ENCODE measurements at regions not wholly inside any gene's neighbourhood (a gene's known extent, or its start where the extent isn't known, plus 50 kb on each side); places are given as distances from the start of the nearest gene placed in this dataset.
"Not testable (repeated sequence)": the region's sequence is repeated elsewhere in the genome, so short reads cannot be mapped to it uniquely, and the experiment has no call there.

DNA sequence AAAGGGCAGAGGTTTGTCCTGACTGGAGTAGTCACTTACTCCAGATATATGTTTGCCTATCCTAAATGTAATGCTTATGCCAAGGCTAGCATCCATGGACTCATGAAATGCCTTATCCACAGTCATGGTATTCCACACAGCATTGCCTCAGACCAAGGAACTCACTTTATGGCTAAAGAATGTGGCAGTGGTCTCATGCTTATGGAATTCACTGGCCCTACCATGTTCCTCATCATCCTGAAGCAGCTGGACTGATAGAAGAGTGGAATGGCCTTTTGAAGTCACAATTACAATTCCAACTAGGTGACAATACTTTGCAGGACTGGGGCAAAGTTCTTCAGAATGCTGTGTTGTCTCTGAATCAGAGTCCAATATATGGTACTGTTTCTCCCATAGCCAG lies 1014.8 kb downstream of the RAPGEF2 start:
- TF ChIP-seq, protein P1, sequence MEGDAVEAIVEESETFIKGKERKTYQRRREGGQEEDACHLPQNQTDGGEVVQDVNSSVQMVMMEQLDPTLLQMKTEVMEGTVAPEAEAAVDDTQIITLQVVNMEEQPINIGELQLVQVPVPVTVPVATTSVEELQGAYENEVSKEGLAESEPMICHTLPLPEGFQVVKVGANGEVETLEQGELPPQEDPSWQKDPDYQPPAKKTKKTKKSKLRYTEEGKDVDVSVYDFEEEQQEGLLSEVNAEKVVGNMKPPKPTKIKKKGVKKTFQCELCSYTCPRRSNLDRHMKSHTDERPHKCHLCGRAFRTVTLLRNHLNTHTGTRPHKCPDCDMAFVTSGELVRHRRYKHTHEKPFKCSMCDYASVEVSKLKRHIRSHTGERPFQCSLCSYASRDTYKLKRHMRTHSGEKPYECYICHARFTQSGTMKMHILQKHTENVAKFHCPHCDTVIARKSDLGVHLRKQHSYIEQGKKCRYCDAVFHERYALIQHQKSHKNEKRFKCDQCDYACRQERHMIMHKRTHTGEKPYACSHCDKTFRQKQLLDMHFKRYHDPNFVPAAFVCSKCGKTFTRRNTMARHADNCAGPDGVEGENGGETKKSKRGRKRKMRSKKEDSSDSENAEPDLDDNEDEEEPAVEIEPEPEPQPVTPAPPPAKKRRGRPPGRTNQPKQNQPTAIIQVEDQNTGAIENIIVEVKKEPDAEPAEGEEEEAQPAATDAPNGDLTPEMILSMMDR (IDR thresholded peaks at IDR 0.05): no peak
- H3K9me3 ChIP-seq: no peaks in the 10 kb centered on the region
- ATAC-seq (ENCODE audit: insufficient number of reproducible peaks, low FRiP score, low read depth): no peak

DNA sequence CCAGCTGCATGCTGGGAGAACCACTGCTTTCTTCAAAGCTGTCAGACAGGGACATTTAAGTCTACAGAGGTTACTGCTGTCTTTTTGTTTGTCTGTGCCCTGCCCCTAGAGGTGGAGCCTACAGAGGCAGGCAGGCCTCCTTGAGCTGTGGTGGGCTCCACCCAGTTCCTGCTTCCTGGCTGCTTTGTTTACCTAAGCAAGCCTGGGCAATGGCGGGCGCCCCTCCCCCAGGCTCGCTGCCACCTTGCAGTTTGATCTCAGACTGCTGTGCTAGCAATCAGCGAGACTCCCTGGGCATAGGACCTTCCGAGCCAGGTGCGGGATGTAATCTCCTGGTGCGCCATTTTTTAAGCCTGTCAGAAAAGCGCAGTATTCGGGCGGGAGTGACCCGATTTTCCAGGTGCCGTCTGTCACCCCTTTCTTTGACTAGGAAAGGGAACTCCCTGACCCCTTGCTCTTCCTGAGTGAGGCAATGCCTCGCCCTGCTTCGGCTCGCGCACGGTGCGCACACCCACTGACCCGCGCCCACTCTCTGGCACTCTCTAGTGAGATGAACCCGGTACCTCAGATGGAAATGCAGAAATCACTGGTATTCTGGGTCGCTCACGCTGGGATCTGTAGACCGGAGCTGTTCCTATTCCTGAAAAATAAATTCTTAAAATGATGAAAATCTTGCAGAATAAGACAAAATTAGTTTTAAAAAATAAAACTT lies 1022.9 kb downstream of the RAPGEF2 start:
- H3K27me3 ChIP-seq (replicated peaks; ENCODE audit: insufficient read depth); DNase-seq (ENCODE audit: low spot score); H3K9me3 ChIP-seq; H3K4me1 ChIP-seq (ENCODE audit: control insufficient read depth in 1 of 2, low read depth in 2 of 2); H3K4me3 ChIP-seq; H3K27ac ChIP-seq; H3K36me3 ChIP-seq; ATAC-seq (ENCODE audit: insufficient number of reproducible peaks, low FRiP score, low read depth): not testable (repeated sequence)

More for the DNA sequence above, 1014.8 kb downstream of the RAPGEF2 start:
- Histone ChIP-seq H3K36me3 (no peaks in the 10 kb centered on the region), H3K4me3 (no peak overlapping the region), H3K4me1 (ENCODE audit: control insufficient read depth in 1 of 2, low read depth in 2 of 2) (no peaks in the 10 kb centered on the region), H3K27me3 (replicated peaks; ENCODE audit: insufficient read depth) (no peaks in the 10 kb centered on the region), H3K27ac (no peak overlapping the region)
- DNase-seq (ENCODE audit: low spot score): no peak

DNA sequence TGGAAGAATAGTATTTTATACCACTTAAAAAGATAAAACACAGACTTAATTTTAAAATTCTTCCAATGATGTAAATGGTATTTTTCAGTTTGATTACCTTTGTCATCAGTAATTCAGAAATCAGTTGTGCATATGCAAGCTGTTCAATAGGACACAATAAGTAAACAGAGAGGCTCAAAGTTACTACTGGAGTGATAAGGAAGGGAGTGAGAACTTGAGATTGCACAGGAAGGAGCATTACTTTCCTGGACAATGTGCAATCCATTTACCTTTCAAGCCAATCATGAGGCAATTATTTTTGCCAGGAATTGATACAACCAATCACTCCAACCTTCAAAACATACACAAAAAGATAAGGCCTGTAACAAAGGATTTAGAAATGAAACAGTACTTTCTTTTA lies 1024.3 kb downstream of the RAPGEF2 start:
- no peaks in the 10 kb centered on the region for H3K36me3 ChIP-seq
- no peaks in the 10 kb centered on the region for H3K4me1 ChIP-seq (ENCODE audit: control insufficient read depth in 1 of 2, low read depth in 2 of 2)
- no peaks in the 10 kb centered on the region for H3K9me3 ChIP-seq
- DNase-seq (ENCODE audit: low spot score) (no peak), ATAC-seq (ENCODE audit: insufficient number of reproducible peaks, low FRiP score, low read depth) (no peak)
- H3K27ac ChIP-seq: no peak overlapping the region
- no peak overlapping the region for H3K4me3 ChIP-seq
- TF ChIP-seq, protein P1 (IDR thresholded peaks at IDR 0.05): no peak
- no peaks in the 10 kb centered on the region for H3K27me3 ChIP-seq (replicated peaks; ENCODE audit: insufficient read depth)

DNA sequence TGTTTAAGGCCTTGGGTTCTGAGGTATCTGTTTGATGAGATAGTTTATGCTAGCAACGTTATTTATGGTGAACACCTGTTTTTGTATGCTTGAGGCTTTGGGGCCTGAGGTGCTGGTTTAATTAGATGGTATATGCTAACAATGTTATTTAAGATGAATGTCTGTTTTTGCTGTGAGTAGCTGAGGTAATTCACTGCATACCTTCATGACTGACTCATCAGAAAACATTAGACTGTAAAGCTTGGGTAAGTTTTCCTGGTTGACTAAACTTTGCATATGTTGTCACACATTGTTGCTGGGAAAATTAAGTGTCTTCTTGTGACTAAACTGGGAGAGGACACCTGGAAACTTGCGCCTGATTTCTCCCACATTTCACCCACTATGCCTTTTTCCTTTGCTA lies 1026.6 kb downstream of the RAPGEF2 start:
- DNase-seq (ENCODE audit: low spot score) (no peak), ATAC-seq (ENCODE audit: insufficient number of reproducible peaks, low FRiP score, low read depth) (no peak)
- Histone ChIP-seq H3K9me3 (peaks cover 7% of the 10 kb centered on the region), H3K36me3 (no peaks in the 10 kb centered on the region), H3K27ac (no peak overlapping the region), H3K4me3 (no peak overlapping the region), H3K27me3 (replicated peaks; ENCODE audit: insufficient read depth) (no peaks in the 10 kb centered on the region), H3K4me1 (ENCODE audit: control insufficient read depth in 1 of 2, low read depth in 2 of 2) (no peaks in the 10 kb centered on the region)
- TF ChIP-seq, protein P1 (IDR thresholded peaks at IDR 0.05): no peak

DNA sequence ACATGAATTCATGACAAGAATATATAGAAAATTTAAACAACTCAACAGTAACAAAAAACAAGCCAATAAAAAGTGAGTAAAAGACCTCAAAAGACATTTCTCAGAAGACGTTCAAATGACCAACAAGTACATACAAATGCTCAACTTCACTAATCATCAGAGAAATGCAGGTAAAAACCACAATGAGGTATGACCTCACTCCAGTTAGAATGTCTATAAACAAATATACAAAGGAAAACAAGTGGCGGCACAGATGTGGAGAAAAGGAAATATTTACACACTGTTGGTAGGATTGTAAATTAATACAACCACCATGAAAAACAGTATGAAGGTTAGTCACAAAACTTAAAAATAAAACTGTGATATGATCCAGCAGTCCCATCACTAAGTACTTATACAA lies 1033.1 kb downstream of the RAPGEF2 start:
- no peak overlapping the region for H3K4me3 ChIP-seq
- ATAC-seq (ENCODE audit: insufficient number of reproducible peaks, low FRiP score, low read depth): no peak
- TF ChIP-seq, protein P1 (IDR thresholded peaks at IDR 0.05): no peak
- H3K27me3 ChIP-seq (replicated peaks; ENCODE audit: insufficient read depth): no peaks in the 10 kb centered on the region
- no peak for DNase-seq (ENCODE audit: low spot score)
- peaks cover 7% of the 10 kb centered on the region for H3K9me3 ChIP-seq
- no peaks in the 10 kb centered on the region for H3K36me3 ChIP-seq
- H3K4me1 ChIP-seq (ENCODE audit: control insufficient read depth in 1 of 2, low read depth in 2 of 2): no peaks in the 10 kb centered on the region
- H3K27ac ChIP-seq: no peak overlapping the region

DNA sequence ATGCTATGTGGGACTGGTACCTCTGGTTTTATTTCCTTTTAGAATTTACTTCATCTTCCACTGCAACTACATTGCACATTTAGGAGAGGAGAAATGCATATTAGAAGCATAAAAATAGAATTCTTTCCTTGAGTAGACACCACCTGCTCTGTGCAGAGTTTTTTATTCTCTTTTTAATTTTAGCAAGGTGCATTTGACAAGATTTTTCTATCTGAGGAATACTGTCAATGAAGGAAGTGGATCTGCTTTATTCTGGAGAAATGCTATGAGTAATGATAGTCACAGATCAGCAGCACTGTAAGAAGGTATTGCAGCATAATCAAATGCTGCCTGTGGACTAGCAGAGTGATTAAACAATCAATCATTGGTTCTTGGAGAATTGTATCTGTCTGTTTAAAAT lies 1038.3 kb downstream of the RAPGEF2 start:
- Histone ChIP-seq H3K27ac (no peak overlapping the region), H3K9me3 (no peaks in the 10 kb centered on the region), H3K4me1 (ENCODE audit: control insufficient read depth in 1 of 2, low read depth in 2 of 2) (no peaks in the 10 kb centered on the region), H3K36me3 (no peaks in the 10 kb centered on the region), H3K27me3 (replicated peaks; ENCODE audit: insufficient read depth) (no peaks in the 10 kb centered on the region), H3K4me3 (no peak overlapping the region)
- no peak for DNase-seq (ENCODE audit: low spot score)
- ATAC-seq (ENCODE audit: insufficient number of reproducible peaks, low FRiP score, low read depth): no peak
- TF ChIP-seq, protein P1 (IDR thresholded peaks at IDR 0.05): no peak

Measured in thoracic aorta (tissue), 2 donors.